ENCODE measurements at regions not wholly inside any gene's neighbourhood (a gene's known extent, or its start where the extent isn't known, plus 50 kb on each side); places are given as distances from the start of the nearest gene placed in this dataset.

DNA sequence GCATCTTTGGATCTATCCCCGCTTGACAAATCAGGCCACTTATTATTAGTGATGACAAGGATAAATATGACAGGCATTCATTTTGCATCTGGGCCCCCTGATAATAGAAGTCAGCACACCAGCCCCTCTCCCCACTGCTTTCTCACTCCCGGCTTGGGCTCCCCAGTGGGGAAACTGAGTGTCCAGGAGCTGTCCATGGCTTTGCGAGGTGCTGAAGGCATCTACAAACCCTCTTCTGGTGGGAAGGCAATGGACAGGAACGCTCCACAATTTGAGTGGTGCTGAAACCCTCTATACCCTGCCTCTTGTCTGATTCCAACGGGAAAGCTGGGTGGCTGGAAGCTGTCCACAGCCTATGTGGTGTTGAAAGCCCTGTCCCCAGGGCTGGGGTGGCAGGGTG, 61.7 kb upstream of the PCBD1 start:
- Mint-ChIP-seq H3K27ac (no peak overlapping the region), H3K9me3 (ENCODE audit: insufficient read depth) (no peaks in the 10 kb centered on the region), H3K27me3 (peaks cover 10% of the 10 kb centered on the region), H3K4me1 (no peaks in the 10 kb centered on the region), H3K4me3 (no peak overlapping the region)
- no peak overlapping the region for H3K9ac ChIP-seq (ENCODE audit: low read length)
- no peaks in the 10 kb centered on the region for H3K4me1 ChIP-seq (ENCODE audit: control insufficient read depth in 2 of 2, insufficient read depth in 2 of 2, low read length in 2 of 2)
- CTCF ChIA-PET = no interaction called here
- no peak overlapping the region for H3K4me2 ChIP-seq (replicated peaks; ENCODE audit: low read depth, low read length, poor library complexity, severe bottlenecking)
- DNase-seq (no peak), ATAC-seq (ENCODE audit: low read depth) (no peak)
- no peaks in the 10 kb centered on the region for H4K20me1 ChIP-seq (ENCODE audit: control insufficient read depth, insufficient read depth, low read length, poor library complexity, severe bottlenecking)
- POLR2A ChIA-PET = no interaction called here
- no peaks in the 10 kb centered on the region for H3K27me3 ChIP-seq (replicated peaks in 1 of 4; ENCODE audit: control extremely low read depth in 1 of 4, control insufficient read depth in 3 of 4, insufficient read depth in 4 of 4, low read length in 3 of 4)
- 91% methylated on average over 4 of the region's 5 CpGs for WGBS (ENCODE audit: insufficient coverage)
- H3K9me3 ChIP-seq (ENCODE audit: control extremely low read depth in 1 of 3, control insufficient read depth in 2 of 3, insufficient read depth in 1 of 3, low read length in 2 of 3) = no peaks in the 10 kb centered on the region
- intact Hi-C loops (cut with micrococcal nuclease) = no loop called here
- H3K36me3 ChIP-seq (replicated peaks in 1 of 2; ENCODE audit: control extremely low read depth in 1 of 2, control insufficient read depth in 1 of 2, extremely low read depth in 1 of 2, insufficient read depth in 2 of 2, low read length in 1 of 2) = no peaks in the 10 kb centered on the region
- no peak overlapping the region for H3K27ac ChIP-seq (ENCODE audit: low read length in 2 of 2)
- H3K4me3 ChIP-seq (ENCODE audit: control extremely low read depth in 1 of 5, extremely low read depth in 1 of 5, insufficient read depth in 1 of 5, low read depth in 2 of 5, low read length in 4 of 5) = no peak overlapping the region
- TF ChIP-seq, protein P1, sequence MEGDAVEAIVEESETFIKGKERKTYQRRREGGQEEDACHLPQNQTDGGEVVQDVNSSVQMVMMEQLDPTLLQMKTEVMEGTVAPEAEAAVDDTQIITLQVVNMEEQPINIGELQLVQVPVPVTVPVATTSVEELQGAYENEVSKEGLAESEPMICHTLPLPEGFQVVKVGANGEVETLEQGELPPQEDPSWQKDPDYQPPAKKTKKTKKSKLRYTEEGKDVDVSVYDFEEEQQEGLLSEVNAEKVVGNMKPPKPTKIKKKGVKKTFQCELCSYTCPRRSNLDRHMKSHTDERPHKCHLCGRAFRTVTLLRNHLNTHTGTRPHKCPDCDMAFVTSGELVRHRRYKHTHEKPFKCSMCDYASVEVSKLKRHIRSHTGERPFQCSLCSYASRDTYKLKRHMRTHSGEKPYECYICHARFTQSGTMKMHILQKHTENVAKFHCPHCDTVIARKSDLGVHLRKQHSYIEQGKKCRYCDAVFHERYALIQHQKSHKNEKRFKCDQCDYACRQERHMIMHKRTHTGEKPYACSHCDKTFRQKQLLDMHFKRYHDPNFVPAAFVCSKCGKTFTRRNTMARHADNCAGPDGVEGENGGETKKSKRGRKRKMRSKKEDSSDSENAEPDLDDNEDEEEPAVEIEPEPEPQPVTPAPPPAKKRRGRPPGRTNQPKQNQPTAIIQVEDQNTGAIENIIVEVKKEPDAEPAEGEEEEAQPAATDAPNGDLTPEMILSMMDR (IDR thresholded peaks at IDR 0.05) = no peak
- no peak for TF ChIP-seq EZH2 (IDR thresholded peaks at IDR 0.05; ENCODE audit: borderline replicate concordance, insufficient read depth, low read depth, low read length, poor library complexity, severe bottlenecking)
- no peak overlapping the region for H2AFZ ChIP-seq (ENCODE audit: insufficient read depth, low read depth, low read length, poor library complexity, severe bottlenecking)
- no peaks in the 10 kb centered on the region for H3K79me2 ChIP-seq (ENCODE audit: control insufficient read depth, insufficient read depth, low read length)

DNA sequence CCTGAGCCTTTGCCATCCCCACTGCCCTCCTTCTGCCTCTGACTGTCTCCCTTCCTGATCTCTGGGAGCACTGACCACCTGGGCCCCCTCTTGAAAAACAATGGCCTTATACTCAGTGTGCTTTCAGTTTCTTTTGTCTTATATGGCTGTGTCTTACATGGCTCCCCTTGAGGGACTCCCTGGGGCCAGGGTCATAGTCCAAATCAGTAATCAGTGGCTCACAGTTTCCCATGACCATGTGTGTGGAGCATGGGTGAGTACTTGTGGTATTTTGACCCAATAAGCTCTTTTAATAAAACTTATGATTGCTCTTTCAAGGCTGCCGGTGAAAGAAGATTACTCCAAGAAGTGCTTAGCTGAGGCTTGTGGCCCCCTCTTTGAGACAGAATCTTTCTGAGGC, 62.4 kb upstream of the PCBD1 start:
- ChIA-PET POLR2A (no interaction called here), CTCF (no interaction called here)
- Histone ChIP-seq H3K36me3 (replicated peaks in 1 of 2; ENCODE audit: control extremely low read depth in 1 of 2, control insufficient read depth in 1 of 2, extremely low read depth in 1 of 2, insufficient read depth in 2 of 2, low read length in 1 of 2) (no peaks in the 10 kb centered on the region), H4K20me1 (ENCODE audit: control insufficient read depth, insufficient read depth, low read length, poor library complexity, severe bottlenecking) (no peaks in the 10 kb centered on the region), H3K4me1 (ENCODE audit: control insufficient read depth in 2 of 2, insufficient read depth in 2 of 2, low read length in 2 of 2) (no peaks in the 10 kb centered on the region), H3K4me3 (ENCODE audit: control extremely low read depth in 1 of 5, extremely low read depth in 1 of 5, insufficient read depth in 1 of 5, low read depth in 2 of 5, low read length in 4 of 5) (no peak overlapping the region), H3K4me2 (replicated peaks; ENCODE audit: low read depth, low read length, poor library complexity, severe bottlenecking) (no peak overlapping the region), H3K79me2 (ENCODE audit: control insufficient read depth, insufficient read depth, low read length) (no peaks in the 10 kb centered on the region), H3K27me3 (replicated peaks in 1 of 4; ENCODE audit: control extremely low read depth in 1 of 4, control insufficient read depth in 3 of 4, insufficient read depth in 4 of 4, low read length in 3 of 4) (no peaks in the 10 kb centered on the region), H3K27ac (ENCODE audit: low read length in 2 of 2) (no peak overlapping the region), H2AFZ (ENCODE audit: insufficient read depth, low read depth, low read length, poor library complexity, severe bottlenecking) (no peak overlapping the region), H3K9me3 (ENCODE audit: control extremely low read depth in 1 of 3, control insufficient read depth in 2 of 3, insufficient read depth in 1 of 3, low read length in 2 of 3) (no peaks in the 10 kb centered on the region), H3K9ac (ENCODE audit: low read length) (no peak overlapping the region)
- TF ChIP-seq, protein P1 (IDR thresholded peaks at IDR 0.05) = no peak
- TF ChIP-seq EZH2 (IDR thresholded peaks at IDR 0.05; ENCODE audit: borderline replicate concordance, insufficient read depth, low read depth, low read length, poor library complexity, severe bottlenecking) = no peak
- H3K4me1 Mint-ChIP-seq = no peaks in the 10 kb centered on the region
- H3K4me3 Mint-ChIP-seq = no peak overlapping the region
- H3K27ac Mint-ChIP-seq = no peak overlapping the region
- peaks cover 10% of the 10 kb centered on the region for H3K27me3 Mint-ChIP-seq
- intact Hi-C loops (cut with micrococcal nuclease) = no loop called here
- DNase-seq (no peak), ATAC-seq (ENCODE audit: low read depth) (no peak)
- H3K9me3 Mint-ChIP-seq (ENCODE audit: insufficient read depth) = no peaks in the 10 kb centered on the region
- WGBS (ENCODE audit: insufficient coverage) = 100% methylated on average over 1 of the region's 1 CpG
